GM19023 (cell line): ENCODE measurements at regions not wholly inside any gene's neighbourhood (a gene's known extent, or its start where the extent isn't known, plus 50 kb on each side); places are given as distances from the start of the nearest gene placed in this dataset.

Experiments used
- ATAC-seq: cut with Tn5 transposase; IDR thresholded peaks from one replicate; pipeline ENCODE4 v1.9.1; 2021; ENCODE audit warnings: mild to moderate bottlenecking, moderate library complexity; ENCODE audit not compliant: unreplicated experiment

DNA sequence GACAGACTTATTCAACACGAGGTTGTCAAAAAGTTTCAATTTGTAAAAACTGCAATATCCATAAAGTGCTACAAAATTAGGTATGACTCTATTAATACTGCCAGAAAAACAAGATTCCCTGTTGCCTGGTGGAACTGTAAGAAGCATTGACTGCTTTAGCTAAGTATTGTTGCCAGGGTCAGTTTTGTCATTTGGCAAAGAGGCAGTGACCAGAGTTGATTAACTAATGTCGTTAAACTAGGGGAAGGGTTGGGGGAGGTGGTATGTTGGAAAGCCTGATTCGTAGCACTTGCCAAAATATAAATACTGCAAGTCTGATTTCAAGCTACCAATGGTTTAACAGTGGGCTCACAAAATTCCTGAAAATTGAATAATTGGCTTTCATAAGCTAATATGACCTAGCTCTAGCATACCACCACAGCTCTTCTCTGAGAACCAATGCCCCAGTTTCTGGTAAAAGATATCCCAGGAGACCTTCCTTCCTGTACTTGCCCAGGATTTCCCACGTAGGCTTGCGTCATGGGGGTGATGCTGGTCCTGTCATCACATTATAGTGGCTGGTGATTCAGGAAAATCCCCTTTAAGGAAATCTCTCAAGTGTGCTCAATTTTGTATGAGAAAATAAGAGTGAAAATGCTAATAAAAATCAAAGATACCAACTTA, 266.4 kb upstream of the TBC1D5 start:
- no peak for ATAC-seq

DNA sequence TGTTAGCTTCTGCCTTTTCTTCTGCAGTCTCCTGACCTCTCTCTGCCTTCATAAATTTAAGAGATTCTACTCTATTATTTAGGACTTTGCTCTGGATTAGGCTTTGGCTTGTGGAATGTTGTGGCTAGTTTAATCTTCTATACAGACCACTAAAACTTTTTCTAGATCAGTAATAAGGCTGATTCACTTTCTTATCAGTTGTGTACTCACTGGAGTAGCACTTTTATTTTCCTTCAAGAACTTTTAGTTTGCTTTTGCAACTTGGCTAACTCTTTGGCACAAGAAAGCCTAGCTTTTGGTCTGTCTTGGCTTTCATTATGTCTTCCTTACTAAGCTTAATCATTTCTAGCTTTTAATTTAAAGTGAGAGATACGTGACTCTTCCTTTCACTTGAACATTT, 265.5 kb upstream of the TBC1D5 start:
- ATAC-seq: no peak

DNA sequence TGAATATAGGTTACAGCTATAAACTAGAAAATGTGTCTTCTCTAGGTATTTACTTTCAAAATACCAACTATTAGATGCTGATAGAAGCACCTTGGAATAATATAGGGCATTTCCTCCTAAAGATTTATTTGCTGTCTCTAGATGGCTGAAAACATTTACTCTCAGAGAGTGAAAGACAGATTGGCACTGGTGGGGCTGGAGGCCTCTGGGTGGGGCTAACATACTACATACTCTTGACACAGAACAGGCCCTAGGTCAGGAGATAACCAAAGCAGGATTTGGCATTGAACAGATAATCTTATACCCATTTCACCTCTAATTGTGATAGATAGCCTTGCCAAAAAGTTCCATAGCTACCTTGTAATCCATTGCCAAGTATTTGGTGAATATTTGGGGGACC, 253.3 kb upstream of the TBC1D5 start:
- ATAC-seq: no peak

DNA sequence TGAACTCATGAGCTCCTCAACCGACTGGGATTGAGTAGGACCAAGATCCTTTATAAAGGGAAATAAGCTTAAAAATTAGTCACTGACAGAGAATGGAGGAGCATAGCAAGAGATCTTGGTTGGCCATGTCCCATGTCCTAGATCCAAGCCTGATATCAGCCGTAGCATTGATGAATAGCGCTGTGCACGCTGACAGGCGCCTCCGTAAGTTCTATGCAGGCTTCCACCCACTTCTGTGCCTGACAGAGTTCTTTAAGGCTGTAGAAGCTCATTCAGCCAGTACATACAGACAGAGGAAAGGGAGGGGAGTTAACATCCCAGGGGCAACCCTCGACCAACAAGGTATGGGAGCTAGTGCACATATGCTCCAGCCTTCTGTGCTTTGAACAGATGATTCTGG, 251.7 kb upstream of the TBC1D5 start:
- ATAC-seq: no peak

DNA sequence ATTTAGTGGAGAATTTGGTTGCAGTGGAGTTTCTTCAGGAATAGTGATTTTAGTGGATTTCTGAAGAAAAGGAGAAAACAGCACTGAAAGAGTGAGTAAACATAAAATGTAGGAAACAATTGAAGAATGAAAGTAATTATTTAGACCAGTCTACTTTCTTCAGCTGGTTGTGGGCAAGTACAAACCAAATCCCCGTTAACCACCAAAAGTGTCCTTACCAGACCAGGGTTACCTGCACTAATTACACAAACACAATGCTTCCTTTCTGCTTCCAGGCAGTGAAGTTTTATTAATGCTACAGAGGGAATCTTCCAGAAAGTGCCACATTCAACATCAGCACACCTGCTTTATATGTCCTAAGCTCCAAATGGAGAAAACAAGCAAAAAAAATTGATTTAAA, 248.0 kb upstream of the TBC1D5 start:
- no peak for ATAC-seq

DNA sequence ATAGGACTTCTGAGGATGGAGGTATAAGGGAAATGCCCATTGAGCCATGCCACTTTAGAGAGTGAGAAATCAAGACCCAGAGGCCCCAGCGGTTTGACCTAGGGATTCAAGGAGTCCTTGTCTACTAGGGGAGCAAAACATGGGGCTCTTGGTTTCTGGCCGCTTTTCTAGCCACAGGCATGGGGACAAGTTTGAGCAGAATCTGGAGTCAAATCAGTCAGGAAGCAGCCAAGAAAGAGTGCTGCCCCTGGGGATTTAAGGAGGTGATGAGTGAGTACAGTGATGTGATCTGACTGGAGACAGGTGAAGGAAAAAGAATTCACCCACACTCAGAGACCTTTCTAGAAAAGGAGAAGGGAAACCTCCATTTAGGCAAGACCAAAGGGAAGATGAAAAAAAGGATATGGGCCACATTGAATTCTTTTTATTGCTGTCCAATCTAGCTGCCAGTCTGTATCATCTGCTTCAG, 244.0 kb upstream of the TBC1D5 start:
- no peak for ATAC-seq

DNA sequence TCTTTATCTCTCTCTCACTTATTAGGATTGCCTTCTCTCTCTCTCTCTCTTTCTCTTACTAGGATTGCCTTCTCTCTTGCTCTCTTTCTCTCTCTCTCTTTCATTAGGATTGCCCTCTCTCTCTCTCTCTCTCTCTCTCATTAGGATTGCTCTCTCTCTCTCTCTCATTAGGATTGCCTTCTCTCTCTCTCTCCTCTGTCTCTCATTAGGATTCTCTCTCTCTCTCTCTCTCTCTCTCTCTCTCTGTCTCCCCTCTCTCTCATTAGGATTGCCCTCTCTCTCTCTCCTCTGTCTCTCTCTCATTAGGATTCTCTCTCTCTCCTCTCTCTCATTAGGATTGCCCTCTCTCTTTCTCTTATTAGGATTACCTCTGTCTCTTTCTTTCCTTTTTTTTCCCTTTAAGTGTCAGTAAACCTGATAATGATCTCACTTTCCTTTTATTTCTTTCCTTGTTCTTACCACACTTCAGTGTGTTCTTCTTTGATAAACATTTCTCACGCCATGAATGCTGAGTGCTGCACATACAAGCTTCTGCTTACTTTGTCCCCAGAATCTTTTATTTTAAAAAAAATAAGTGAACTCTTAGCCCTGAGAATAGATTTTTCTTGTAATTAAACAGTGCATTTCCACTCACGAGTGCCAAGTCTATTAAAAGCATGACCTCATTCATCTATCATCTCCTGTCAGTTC, 243.4 kb upstream of the TBC1D5 start:
- no peak for ATAC-seq

DNA sequence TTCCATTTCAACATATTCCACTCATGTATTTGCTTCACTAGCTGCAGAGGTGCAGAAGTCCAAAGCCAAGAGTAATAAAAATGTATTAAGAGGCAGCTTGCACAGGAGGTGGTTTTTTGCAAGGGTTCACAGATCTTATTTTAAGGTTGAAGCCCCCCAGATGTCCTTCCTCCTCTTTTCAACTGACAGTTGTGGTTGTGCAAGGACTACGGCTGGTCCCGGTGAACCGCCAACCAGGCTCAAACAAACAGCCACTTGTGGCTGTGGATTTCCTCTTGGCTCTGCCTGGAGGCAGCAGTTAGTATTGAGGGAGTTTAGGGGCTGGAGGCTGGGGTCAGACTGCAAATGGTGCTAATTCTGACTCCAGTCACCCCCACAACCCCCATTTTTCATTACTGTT, 240.7 kb upstream of the TBC1D5 start:
- no peak for ATAC-seq

DNA sequence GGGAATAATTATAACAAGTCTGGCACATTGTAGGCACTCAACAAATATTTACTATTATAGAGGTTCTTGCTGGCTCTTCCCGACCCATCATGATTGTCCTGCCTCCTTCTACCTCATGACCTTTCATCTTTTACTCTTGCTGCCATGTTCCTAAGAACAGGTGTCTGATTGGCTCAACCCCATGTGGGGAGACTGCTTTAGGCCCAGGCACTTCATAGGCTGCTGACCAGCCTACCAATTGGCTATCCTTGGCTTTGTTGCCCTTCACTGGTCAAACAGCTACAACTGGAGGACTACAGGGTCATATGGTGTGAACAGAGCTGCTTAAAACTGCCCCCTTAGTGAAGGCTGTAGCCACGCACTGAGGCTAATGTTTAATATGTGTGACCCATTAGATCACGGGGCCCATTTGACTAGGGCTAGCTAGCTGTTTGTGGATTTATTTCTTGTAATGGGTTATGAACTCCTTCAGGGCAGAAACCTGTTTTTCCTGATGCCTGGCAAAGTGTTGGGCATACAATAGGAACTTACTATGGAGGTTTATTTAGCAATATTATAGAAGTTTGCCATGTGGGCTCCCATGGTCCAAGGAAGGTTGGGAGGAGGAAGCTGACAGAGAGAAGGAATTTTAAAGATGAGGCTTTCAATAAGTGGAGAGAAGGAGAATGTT, 239.9 kb upstream of the TBC1D5 start:
- ATAC-seq: no peak

DNA sequence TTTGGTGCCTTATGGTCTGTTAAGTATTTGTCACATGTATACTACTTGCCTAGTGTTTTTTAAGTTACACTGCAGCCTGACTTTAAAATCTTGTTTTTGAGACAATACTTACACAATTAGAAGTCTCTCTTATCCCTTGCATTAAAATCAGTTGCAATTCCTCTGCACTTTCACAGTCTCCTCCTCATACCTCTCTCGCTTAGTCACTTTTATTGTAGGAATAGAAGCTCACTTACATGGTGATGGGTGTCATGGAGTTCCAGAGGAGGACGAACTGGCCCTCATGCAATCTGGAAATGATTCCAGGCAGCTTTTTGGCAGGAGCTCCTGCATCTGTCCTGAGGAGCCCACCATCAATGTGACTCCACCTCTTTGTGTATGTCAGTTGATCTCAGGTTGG, 238.4 kb upstream of the TBC1D5 start:
- no peak for ATAC-seq

DNA sequence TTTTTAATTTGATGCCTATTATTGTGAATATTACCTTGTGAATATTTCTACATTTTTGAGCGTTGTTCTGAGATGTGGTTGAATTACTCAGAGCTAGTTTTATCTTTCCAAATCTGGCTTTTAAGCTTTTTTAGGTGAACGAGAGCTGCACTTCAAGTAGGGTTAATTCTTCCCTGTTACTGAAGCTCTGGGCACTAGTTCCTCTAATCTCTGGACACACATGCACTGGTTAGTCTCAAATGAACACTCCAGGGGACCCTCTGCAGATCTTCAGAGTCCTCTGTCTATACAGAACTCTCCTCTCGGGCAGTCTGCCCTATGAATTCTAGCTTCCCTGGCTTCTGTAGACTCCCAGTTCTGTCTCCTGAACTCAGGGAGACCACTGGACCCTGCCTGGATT, 237.5 kb upstream of the TBC1D5 start:
- ATAC-seq: no peak

DNA sequence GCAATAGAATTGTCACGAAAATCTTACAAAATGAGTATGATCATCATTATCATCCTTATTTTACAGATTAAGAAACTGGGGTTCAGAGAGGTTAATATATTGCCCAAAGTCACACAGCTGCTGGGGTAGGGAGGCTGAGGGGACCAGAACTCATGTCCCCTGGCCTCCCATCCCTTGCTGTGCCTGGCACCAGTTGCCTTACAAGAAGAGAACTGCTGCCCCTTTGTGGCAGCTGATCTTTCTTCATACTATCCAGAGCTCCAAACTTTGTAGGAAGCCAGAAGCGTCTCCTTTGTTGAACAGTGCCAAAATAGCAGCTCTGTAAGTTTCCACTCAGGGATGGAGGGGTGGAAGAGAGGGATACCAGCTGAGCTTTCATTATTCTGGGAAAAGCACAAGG, 236.8 kb upstream of the TBC1D5 start:
- ATAC-seq: no peak

DNA sequence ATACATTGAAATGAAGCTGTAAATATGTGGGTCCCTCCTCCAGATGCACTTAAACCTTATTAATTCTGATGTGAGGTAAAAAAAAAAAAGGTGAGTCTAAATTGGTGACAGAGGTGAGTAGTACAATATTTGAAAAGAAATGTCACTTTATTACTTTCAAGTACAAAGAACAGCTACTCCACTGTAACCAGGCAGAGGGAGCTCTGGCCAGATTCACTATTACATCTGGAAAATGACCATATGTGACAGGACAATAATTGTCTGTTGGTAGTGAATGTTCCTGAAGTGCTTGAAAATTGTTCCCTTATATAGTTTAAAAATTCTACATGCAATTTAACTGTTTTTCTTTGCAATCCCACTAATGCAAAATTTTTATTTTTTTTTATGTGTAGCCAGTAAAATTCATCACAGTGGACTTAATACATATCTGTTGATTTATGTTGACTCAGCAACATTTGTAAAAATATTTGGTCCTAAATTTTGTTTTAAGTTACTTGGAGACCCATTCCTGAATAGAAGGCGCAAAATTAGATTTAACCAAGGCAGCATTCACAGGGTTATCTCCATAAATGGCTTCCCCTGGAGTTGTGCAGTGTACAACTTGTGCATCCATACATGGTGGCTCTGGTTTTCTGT, 231.9 kb upstream of the TBC1D5 start:
- ATAC-seq: no peak

DNA sequence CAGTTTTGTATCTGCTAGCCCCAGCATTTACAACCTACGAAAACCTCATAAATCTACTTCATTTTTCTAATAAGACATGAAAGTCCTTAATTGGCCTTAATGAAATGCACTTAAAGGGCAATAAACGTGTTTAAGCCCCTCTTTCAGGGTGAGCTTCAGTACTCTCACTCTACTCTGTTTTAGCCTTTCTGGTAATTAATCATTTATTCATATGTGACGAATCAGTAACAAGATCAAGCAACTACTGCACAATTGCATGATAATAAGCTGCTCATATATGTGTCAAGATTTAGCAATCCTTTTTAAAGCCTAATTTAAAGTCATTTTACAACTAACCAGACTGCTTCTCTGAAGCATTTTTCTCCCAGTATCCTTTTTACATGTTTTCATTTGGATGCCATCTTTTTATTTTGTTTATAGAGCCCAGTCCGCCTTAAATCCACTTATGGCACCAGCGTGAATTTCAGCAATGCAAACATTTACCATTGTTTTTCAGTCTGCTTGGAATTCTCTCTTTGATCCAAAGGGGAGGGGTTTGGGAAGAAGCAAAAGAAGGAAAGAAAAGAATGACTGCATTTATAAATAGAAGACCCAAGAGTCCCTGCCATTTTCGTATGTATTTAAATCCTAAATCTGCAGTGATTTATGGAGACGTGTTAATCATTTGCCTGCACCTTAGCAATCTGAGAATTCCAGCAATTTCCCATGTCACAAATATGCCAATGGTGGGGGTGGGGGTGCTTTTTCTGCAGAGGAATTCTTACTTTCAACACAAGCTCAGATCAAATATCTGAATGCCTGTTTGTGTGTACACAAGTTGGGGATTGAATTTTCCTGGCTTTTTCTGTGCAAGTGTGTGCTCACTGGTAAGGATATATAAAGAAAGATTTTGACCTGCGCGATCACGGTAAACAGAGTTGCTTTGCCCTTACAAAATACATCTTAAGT, 230.8 kb upstream of the TBC1D5 start:
- no peak for ATAC-seq

DNA sequence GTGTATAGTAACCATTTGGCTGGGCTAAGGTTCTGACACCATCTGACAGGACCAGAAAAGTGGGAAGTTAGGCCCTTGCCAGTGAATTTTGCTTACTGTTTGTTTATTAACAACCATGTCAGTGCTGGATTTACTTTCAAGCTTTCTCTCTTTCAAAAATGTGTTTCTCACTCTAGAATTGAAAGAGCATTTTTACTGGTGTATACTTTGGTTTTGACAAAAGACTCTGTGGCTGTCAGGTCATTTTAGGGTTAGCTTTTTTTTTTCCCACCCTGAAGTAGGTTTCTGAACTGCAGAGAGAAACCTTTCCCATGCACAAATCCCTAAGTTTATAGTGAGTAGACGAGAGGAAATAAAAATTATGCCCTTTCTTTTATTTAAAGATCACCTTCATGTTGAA, 230.0 kb upstream of the TBC1D5 start:
- no peak for ATAC-seq

DNA sequence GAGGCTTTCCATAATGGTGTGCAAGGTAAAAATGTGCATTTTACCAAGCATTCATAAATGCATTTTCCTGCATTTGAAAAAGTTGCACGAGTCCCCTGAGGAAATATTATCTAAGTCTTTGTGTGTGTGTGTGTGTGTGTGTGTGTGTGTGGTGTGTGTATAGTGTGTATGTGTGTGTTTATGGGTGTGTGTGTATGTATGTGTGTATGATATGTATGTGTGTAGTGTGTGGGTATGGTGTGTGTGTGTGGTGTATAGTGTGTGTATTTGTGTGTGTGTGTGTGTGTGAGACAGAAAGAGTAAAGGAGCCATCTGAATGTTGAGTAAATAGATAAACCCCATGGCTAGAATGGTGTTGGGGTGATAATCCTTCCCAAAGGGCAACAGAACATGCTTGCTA, 229.6 kb upstream of the TBC1D5 start:
- ATAC-seq: no peak

DNA sequence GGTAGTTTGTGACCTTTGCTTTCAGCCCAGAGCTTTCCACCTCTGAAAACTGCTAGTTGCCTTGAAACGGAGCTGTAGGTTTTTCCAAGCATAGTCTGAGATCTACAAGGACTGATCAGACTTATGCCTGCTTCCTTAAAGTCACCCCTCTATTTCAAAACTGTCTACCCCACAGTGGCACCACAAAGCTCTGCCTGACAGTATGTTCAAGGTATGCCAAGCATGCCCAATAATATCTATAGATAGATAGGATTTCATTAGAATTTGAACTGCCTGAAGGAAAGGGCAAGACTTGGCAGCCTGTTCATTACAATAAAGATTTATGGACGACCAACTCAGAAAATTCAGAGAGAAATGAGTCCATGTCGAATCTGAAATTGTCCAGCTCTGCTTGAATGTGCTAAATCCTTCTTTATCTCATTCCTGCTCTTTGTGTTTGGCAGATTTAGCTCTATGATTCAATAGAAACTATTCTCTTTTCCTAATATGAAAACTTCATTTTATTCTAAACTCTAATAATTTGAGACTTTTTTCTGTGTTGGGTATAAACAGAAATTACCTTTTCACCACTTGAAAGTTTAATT, 227.6 kb upstream of the TBC1D5 start:
- no peak for ATAC-seq

DNA sequence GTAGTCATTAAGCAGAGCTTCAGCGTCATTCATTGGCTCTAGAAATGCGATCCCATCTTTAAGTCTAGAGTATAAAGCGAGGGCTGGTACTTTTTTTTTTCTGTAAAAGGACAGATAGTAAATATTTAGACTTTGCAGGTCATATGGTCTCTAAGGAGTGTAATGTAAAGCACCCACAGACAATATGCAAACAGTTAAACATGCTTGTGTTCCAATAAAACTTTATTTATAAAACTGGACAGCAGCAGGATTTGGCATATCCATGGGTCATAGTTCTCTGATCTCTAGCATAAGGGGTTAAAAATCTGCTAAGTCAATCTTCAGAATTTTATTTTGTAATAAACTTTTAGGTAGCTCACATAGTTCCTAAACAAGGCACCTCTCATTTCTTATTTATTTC, 226.8 kb upstream of the TBC1D5 start:
- no peak for ATAC-seq

DNA sequence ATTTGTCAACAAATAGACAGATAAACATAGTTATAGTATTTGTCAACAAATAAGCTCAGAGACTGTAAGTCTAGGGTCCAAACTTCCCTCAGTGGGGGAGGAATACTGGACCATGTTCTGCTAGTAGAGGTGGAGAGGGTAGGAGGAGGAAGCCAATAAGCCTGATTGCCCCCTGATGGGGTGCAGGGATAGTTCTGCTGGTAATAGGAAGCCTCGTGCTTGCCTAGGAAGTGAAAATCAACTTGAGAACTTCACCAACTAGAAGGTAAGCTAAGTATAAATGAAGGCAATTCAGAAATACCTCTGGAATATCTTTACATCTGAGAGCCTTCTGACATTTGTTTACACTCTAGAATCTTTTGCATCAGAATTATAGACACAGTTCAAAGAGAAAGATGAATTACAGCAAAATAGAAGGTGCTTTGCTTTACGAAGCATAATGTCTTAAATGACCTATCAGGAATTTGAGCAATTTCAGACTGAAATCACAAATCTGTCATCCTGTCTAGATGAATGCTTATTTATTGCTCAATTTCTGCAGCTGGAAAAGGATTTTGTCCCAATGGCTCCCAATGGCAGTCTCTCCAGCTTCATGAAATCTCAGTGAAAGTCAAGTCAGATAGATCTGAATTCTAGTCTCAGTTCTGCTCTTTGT, 225.6 kb upstream of the TBC1D5 start:
- ATAC-seq: no peak

DNA sequence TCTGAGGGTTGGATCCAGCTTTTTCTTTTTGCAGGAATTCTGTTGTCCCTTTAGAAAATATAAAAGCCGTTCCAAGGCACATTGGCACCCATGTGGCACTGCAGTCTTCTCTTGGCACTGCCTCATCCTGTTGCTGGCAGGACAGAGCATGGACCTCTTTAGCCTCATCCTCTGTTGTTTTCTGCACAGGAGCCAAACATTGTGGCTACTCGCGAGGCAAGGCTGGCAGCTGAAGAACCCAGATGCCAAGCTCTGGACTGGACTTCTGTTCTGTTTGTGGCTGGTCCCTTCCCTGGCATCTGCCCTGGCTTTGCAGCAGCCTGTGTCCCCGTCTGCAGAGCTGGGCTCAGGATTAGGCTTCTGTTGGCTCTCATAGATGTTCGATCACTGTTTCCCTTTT, 224.7 kb upstream of the TBC1D5 start:
- no peak for ATAC-seq
